ENCODE measurements at regions not wholly inside any gene's neighbourhood (a gene's known extent, or its start where the extent isn't known, plus 50 kb on each side); places are given as distances from the start of the nearest gene placed in this dataset.

DNA sequence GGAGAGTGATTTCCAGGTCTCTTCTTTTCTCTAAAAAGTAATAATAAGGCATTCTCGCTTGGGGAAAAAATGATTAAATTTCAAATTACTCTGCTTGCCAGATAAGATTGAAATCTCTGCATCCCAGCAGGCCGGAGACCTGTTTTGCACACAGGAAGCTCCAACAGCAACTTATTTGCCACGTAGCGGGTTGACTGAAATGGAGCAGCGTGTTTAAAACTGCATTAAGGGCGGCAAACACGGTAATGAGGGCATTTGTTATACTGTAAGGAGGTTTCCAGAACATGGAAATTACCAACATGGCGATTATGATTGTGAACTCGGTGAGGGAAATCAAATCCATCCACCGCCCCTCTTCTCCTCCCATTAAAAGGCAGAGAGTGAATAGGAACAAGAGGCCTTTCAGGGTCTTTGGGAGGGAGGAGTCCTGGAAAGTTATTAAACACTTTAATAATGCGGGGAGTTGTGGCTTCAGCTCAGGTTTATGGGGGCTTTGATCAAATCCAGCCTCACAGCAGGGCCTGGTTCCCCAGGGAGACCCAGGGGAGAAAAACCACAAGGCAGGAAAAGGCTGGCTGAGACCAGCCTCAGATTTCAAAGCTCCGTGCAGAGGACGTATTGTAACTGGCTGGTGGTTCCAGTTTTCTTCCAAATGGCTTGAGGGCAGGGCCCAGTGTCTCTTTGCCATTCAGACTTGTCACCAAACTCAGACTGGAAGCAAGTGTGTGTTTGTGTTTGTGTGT is 242.3 kb downstream of the TLE3 start:
- Histone ChIP-seq H3K36me3 (no peaks in the 10 kb centered on the region), H3K4me3 (no peak overlapping the region), H3K4me1 (no peaks in the 10 kb centered on the region), H3K27me3 (peaks cover 5% of the 10 kb centered on the region), H3K9me3 (no peaks in the 10 kb centered on the region), H3K27ac (no peak overlapping the region)
- 95 to 96% methylated on average over 4 to 12 of the region's 13 CpGs for WGBS, 2 donors (ENCODE audit: low coverage in 1 of 2)
- TF ChIP-seq POLR2AphosphoS5 (IDR thresholded peaks at IDR 0.05) (no peak), EP300 (IDR thresholded peaks at IDR 0.05) (no peak), POLR2A (IDR thresholded peaks at IDR 0.05) (no peak)
- TF ChIP-seq, protein P1, sequence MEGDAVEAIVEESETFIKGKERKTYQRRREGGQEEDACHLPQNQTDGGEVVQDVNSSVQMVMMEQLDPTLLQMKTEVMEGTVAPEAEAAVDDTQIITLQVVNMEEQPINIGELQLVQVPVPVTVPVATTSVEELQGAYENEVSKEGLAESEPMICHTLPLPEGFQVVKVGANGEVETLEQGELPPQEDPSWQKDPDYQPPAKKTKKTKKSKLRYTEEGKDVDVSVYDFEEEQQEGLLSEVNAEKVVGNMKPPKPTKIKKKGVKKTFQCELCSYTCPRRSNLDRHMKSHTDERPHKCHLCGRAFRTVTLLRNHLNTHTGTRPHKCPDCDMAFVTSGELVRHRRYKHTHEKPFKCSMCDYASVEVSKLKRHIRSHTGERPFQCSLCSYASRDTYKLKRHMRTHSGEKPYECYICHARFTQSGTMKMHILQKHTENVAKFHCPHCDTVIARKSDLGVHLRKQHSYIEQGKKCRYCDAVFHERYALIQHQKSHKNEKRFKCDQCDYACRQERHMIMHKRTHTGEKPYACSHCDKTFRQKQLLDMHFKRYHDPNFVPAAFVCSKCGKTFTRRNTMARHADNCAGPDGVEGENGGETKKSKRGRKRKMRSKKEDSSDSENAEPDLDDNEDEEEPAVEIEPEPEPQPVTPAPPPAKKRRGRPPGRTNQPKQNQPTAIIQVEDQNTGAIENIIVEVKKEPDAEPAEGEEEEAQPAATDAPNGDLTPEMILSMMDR (IDR thresholded peaks at IDR 0.05): no peak
- no peak for ATAC-seq

DNA sequence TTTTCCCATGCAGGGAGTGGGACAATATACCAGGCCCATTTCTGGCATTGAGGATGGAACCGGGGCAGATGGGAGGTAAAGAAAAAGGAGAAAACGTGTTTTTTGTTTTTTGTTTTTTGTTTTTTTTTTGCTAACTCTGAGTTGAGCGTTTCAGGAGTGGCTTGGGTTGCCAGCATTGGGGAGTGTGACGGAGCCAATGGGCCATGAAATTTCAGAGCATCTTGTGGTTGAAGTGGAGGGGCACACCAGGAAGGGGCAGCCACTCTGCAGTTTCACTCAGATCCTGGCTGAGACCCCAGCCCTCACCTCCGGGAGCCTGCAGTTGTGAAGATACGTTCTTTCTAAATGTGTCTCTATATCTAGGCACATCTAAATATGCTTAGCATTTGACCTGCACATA is 240.5 kb downstream of the TLE3 start:
- Histone ChIP-seq H3K4me3 (no peak overlapping the region), H3K27me3 (peaks cover 17% of the 10 kb centered on the region), H3K36me3 (no peaks in the 10 kb centered on the region), H3K27ac (no peak overlapping the region), H3K4me1 (no peaks in the 10 kb centered on the region), H3K9me3 (no peaks in the 10 kb centered on the region)
- no peak for ATAC-seq
- no peak for TF ChIP-seq EP300 (IDR thresholded peaks at IDR 0.05)
- no peak for TF ChIP-seq POLR2A (IDR thresholded peaks at IDR 0.05)
- TF ChIP-seq, protein P1 (IDR thresholded peaks at IDR 0.05): no peak
- no peak for TF ChIP-seq POLR2AphosphoS5 (IDR thresholded peaks at IDR 0.05)
- 80 to 94% methylated on average over 2 to 3 of the region's 6 CpGs for WGBS, 2 donors (ENCODE audit: low coverage in 1 of 2)

DNA sequence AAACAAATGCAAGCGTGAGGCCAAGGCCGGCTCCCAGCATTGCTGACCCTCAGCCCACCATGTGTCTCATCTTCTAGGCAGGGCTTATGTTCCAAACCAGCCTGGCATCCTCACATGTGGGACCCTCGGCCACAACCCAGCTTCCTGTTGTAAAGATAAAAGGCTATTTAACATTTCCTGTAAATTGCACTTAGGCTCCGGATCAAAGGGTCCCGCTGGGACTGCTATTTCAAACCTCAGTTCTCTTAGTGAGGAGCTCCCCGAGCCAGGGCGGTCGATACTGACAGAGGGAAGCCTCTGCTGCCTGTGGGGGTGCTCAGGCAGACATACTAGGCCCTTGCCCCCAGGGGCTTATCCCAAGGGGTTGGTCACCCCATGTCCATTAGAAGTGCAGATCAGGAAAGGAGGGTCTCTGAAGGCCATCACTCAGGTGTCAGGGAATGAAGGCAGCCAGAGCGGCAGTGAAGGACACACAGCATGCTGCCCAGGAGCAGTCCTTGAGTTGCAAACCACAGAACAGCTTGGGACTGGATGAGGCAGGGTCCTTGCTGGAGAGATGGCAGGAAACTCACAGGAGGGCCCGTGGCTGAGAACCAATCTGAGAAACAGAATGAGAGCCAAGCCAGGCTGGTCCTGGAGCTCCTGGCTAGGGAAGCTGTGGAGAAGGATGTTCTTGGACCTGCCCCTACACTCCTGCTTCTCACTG is 239.9 kb downstream of the TLE3 start:
- H3K27me3 ChIP-seq: peaks cover 17% of the 10 kb centered on the region
- 83 to 100% methylated on average over 1 to 5 of the region's 10 CpGs for WGBS, 2 donors (ENCODE audit: low coverage in 1 of 2)
- ATAC-seq: no peak
- no peaks in the 10 kb centered on the region for H3K9me3 ChIP-seq
- no peaks in the 10 kb centered on the region for H3K36me3 ChIP-seq
- H3K4me3 ChIP-seq: no peak overlapping the region
- TF ChIP-seq POLR2A (IDR thresholded peaks at IDR 0.05) (no peak), EP300 (IDR thresholded peaks at IDR 0.05) (no peak), POLR2AphosphoS5 (IDR thresholded peaks at IDR 0.05) (no peak)
- TF ChIP-seq, protein P1 (IDR thresholded peaks at IDR 0.05): no peak
- no peaks in the 10 kb centered on the region for H3K4me1 ChIP-seq
- H3K27ac ChIP-seq: no peak overlapping the region

DNA sequence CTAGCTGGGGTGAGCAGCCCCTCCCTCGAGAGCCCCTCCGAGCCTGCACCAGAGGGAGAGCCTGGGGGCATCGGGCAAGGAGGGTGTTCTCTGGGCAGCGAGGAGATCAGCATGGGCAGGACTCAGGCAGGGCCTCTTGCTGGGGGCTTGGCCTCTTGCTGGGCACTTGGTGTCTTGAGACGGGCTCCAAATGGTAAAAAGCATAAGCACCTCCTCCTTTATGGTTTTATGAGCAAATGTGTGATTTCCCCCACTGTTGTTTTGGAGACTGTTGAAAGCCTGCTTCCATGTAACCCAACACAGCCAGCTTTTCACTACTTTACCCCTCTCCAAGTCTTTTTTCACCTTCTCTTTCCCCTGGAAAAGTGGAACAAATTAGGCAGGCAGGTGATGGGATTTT is 239.3 kb downstream of the TLE3 start:
- Histone ChIP-seq H3K27ac (no peak overlapping the region), H3K4me3 (no peak overlapping the region), H3K36me3 (no peaks in the 10 kb centered on the region), H3K9me3 (no peaks in the 10 kb centered on the region), H3K4me1 (no peaks in the 10 kb centered on the region), H3K27me3 (peaks cover 17% of the 10 kb centered on the region)
- TF ChIP-seq POLR2AphosphoS5 (IDR thresholded peaks at IDR 0.05): no peak
- no peak for TF ChIP-seq EP300 (IDR thresholded peaks at IDR 0.05)
- TF ChIP-seq POLR2A (IDR thresholded peaks at IDR 0.05): no peak
- TF ChIP-seq, protein P1 (IDR thresholded peaks at IDR 0.05): no peak
- 100% methylated on average over 2 of the region's 5 CpGs; no CpG with 5 or more reads in 1 of the 2 donors for WGBS, 2 donors (ENCODE audit: low coverage in 1 of 2)
- ATAC-seq: no peak

DNA sequence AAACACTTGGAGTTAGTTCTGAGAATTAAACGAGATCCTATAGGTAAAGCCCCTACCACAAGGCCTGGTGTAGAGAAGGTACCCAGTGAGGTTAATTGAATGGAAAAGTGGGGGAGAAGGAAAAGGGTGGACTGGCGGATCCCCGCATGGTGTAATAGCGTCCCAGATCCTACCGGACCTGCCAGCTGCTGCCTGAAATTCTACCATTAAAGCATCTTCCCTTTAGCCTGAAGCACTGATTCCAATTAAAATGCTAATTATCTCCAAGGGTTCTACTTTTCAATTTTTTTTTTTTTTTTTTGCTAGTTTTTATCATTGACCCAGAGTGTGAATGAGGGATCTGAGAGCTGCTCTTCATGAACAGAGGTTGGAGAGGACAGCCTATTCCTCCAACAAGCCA is 237.9 kb downstream of the TLE3 start:
- H3K4me1 ChIP-seq: no peaks in the 10 kb centered on the region
- no peak overlapping the region for H3K4me3 ChIP-seq
- WGBS, 2 donors (ENCODE audit: low coverage in 1 of 2): 96 to 100% methylated on average over 4 to 5 of the region's 5 CpGs
- peaks cover 17% of the 10 kb centered on the region for H3K27me3 ChIP-seq
- H3K9me3 ChIP-seq: no peaks in the 10 kb centered on the region
- ATAC-seq: no peak
- TF ChIP-seq EP300 (IDR thresholded peaks at IDR 0.05): no peak
- TF ChIP-seq POLR2A (IDR thresholded peaks at IDR 0.05): no peak
- H3K36me3 ChIP-seq: no peaks in the 10 kb centered on the region
- H3K27ac ChIP-seq: no peak overlapping the region

Data from gastroesophageal sphincter (tissue), 4 donors.